ENCODE measurements at regions not wholly inside any gene's neighbourhood (a gene's known extent, or its start where the extent isn't known, plus 50 kb on each side); places are given as distances from the start of the nearest gene placed in this dataset.

GRCh38 chr10:91054325-91054724, 133.4 kb upstream of the ANKRD1 start:
- no peak for ATAC-seq
- POLR2A ChIA-PET, result no interaction called here
- no peaks in the 10 kb centered on the region for H3K4me1 ChIP-seq (ENCODE audit: control insufficient read depth, insufficient read depth, low read length)

GRCh38 chr10:91061187-91061586, 140.3 kb upstream of the ANKRD1 start:
- DNase-seq (ENCODE audit: low read depth, low spot score) (no peak), ATAC-seq (no peak)
- TF ChIP-seq REST (IDR thresholded peaks at IDR 0.05; ENCODE audit: insufficient read depth in 1 of 2, low read depth in 2 of 2, low read length in 1 of 2) (no peak), POLR2AphosphoS5 (IDR thresholded peaks at IDR 0.05; ENCODE audit: low read depth, low read length) (no peak), SIN3A (IDR thresholded peaks at IDR 0.05; ENCODE audit: borderline replicate concordance, insufficient read depth, low read depth, low read length) (no peak), TCF7L2 (IDR thresholded peaks at IDR 0.05; ENCODE audit: low read depth, low read length) (no peak), CTCF (IDR thresholded peaks at IDR 0.05) (no peak)
- H3K27me3 ChIP-seq (ENCODE audit: control insufficient read depth, insufficient read depth, low read length), result no peaks in the 10 kb centered on the region; the same call in 1 of the 2 replicates
- CTCF ChIA-PET, result no interaction called here
- in situ Hi-C loops (cut with HindIII; ENCODE audit: low pct_unique_long_range_greater_than_20kb, low sequenced_read_pairs) (no loop called here), intact Hi-C loops (cut with micrococcal nuclease; ENCODE audit: unreplicated experiment) (no loop called here)
- H3K27ac ChIP-seq (ENCODE audit: low read length), result no peak overlapping the region
- H3K36me3 ChIP-seq (ENCODE audit: control insufficient read depth, insufficient read depth, low read length), result no peaks in the 10 kb centered on the region
- POLR2A ChIA-PET, result no interaction called here
- H3K4me3 ChIP-seq (ENCODE audit: low read depth in 2 of 2, low read length in 2 of 2), result no peak overlapping the region
- BruUV-seq (replicated peaks), result no TSS peak
- no peaks in the 10 kb centered on the region for H3K4me1 ChIP-seq (ENCODE audit: control insufficient read depth, insufficient read depth, low read length)
- no peaks in the 10 kb centered on the region for H3K9me3 ChIP-seq (ENCODE audit: control insufficient read depth, insufficient read depth, low read depth, low read length)

More at GRCh38 chr10:91054325-91054724, 133.4 kb upstream of the ANKRD1 start:
- TF ChIP-seq SIN3A (IDR thresholded peaks at IDR 0.05; ENCODE audit: borderline replicate concordance, insufficient read depth, low read depth, low read length) (no peak), CTCF (IDR thresholded peaks at IDR 0.05) (no peak), POLR2AphosphoS5 (IDR thresholded peaks at IDR 0.05; ENCODE audit: low read depth, low read length) (no peak), TCF7L2 (IDR thresholded peaks at IDR 0.05; ENCODE audit: low read depth, low read length) (no peak), REST (IDR thresholded peaks at IDR 0.05; ENCODE audit: insufficient read depth in 1 of 2, low read depth in 2 of 2, low read length in 1 of 2) (no peak)
- no peak for DNase-seq (ENCODE audit: low read depth, low spot score)
- Histone ChIP-seq H3K27ac (ENCODE audit: low read length) (no peak overlapping the region), H3K36me3 (ENCODE audit: control insufficient read depth, insufficient read depth, low read length) (no peaks in the 10 kb centered on the region), H3K9me3 (ENCODE audit: control insufficient read depth, insufficient read depth, low read depth, low read length) (no peaks in the 10 kb centered on the region), H3K4me3 (ENCODE audit: low read depth in 2 of 2, low read length in 2 of 2) (no peak overlapping the region), H3K27me3 (ENCODE audit: control insufficient read depth, insufficient read depth, low read length) (peaks cover 4% of the 10 kb centered on the region; the same call in 1 of the 2 replicates)
- in situ Hi-C loops (cut with HindIII; ENCODE audit: low pct_unique_long_range_greater_than_20kb, low sequenced_read_pairs), result no loop called here
- BruUV-seq (replicated peaks), result no TSS peak
- intact Hi-C loops (cut with micrococcal nuclease; ENCODE audit: unreplicated experiment), result no loop called here
- CTCF ChIA-PET, result no interaction called here
